Spleen (tissue), 7 donors: ENCODE measurements at regions not wholly inside any gene's neighbourhood (a gene's known extent, or its start where the extent isn't known, plus 50 kb on each side); places are given as distances from the start of the nearest gene placed in this dataset.
"Not testable (repeated sequence)": the region's sequence is repeated elsewhere in the genome, so short reads cannot be mapped to it uniquely, and the experiment has no call there.

Experiments
- POLR2A ChIP-seq, 3 donors: fragments of 450-650 bp; IDR thresholded peaks; one replicate each; pipeline ENCODE4 v1.5.1; 2017; ENCODE audit warnings: antibody characterized with exemption in 3 of 3, mild to moderate bottlenecking in 1 of 3
- TF ChIP-seq, protein P1 (sequence below), 11 experiments: fragments of 200-600 bp in 7 of 11; fragments of 450-650 bp in 4 of 11; sonication (generic) in 4 of 11; IDR thresholded peaks in 8 of 11; conservative IDR thresholded peaks in 3 of 11; 1 replicate in 7 of 11; 2 replicates in 4 of 11; pipeline versions ENCODE4 v1.4.0 to v1.8.0; 2016 to 2021; ENCODE audit warnings: antibody characterized with exemption in 11 of 11, inconsistent platforms in 4 of 11, mild to moderate bottlenecking in 1 of 11
- donor health status: DM: no; HTN: no; CAD: no; lungs with moderate emphysema.
- donor health status: DM: no; HTN: no; CAD: no.
- donor health status: DM: no; HTN: no; CAD: no.

DNA sequence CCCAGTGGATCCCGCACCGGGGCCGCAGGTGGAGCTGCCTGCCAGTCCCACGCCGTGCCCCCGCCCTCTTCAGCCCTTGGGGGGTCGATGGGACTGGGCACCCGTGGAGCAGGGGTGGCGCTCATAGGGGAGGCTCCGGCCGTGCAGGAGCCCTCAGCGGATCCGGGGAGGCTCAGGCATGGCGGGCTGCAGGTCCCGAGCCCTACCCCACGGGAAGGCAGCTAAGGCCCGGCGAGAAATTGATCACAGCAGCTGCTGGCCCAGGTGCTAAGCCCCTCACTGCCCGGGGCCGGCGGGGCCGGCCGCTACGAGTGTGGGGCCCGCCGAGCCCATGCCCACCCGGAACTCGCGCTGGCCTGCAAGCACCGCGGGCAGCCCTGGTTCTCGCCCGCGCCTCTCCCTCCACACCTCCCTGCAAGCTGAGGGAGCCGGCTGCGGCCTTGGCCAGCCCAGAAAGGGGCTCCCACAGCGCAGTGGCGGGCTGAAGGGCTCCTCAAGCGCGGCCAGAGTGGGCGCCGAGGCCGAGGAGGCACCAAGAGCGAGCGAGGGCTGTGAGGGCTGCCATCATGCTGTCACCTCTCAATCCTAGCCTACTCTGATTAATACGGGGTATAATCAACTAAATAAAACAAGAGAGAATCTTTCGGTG, 56.5 kb upstream of the ABHD2 start:
- TF ChIP-seq, protein P1, sequence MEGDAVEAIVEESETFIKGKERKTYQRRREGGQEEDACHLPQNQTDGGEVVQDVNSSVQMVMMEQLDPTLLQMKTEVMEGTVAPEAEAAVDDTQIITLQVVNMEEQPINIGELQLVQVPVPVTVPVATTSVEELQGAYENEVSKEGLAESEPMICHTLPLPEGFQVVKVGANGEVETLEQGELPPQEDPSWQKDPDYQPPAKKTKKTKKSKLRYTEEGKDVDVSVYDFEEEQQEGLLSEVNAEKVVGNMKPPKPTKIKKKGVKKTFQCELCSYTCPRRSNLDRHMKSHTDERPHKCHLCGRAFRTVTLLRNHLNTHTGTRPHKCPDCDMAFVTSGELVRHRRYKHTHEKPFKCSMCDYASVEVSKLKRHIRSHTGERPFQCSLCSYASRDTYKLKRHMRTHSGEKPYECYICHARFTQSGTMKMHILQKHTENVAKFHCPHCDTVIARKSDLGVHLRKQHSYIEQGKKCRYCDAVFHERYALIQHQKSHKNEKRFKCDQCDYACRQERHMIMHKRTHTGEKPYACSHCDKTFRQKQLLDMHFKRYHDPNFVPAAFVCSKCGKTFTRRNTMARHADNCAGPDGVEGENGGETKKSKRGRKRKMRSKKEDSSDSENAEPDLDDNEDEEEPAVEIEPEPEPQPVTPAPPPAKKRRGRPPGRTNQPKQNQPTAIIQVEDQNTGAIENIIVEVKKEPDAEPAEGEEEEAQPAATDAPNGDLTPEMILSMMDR (IDR thresholded peaks at IDR 0.05 in 8 of 11, conservative IDR thresholded peaks at IDR 0.05 in 3 of 11), result not testable (repeated sequence)
- not testable (repeated sequence) for TF ChIP-seq POLR2A (IDR thresholded peaks at IDR 0.05)
